GM12872 (cell line): ENCODE measurements at regions not wholly inside any gene's neighbourhood (a gene's known extent, or its start where the extent isn't known, plus 50 kb on each side); places are given as distances from the start of the nearest gene placed in this dataset.

ENCODE experiments used
- TF ChIP-seq, protein P1 (sequence below): IDR thresholded peaks from 3 replicates; pipeline ENCODE4 v1.5.1; 2011; ENCODE audit warnings: low read depth, mild to moderate bottlenecking, low read length, moderate library complexity; ENCODE audit not compliant: insufficient read depth

- TF ChIP-seq, protein P1, sequence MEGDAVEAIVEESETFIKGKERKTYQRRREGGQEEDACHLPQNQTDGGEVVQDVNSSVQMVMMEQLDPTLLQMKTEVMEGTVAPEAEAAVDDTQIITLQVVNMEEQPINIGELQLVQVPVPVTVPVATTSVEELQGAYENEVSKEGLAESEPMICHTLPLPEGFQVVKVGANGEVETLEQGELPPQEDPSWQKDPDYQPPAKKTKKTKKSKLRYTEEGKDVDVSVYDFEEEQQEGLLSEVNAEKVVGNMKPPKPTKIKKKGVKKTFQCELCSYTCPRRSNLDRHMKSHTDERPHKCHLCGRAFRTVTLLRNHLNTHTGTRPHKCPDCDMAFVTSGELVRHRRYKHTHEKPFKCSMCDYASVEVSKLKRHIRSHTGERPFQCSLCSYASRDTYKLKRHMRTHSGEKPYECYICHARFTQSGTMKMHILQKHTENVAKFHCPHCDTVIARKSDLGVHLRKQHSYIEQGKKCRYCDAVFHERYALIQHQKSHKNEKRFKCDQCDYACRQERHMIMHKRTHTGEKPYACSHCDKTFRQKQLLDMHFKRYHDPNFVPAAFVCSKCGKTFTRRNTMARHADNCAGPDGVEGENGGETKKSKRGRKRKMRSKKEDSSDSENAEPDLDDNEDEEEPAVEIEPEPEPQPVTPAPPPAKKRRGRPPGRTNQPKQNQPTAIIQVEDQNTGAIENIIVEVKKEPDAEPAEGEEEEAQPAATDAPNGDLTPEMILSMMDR, result no peak
Measured at GRCh38 chrX:45794323-45794994, 593.8 kb upstream of the DIPK2B start.

DNA sequence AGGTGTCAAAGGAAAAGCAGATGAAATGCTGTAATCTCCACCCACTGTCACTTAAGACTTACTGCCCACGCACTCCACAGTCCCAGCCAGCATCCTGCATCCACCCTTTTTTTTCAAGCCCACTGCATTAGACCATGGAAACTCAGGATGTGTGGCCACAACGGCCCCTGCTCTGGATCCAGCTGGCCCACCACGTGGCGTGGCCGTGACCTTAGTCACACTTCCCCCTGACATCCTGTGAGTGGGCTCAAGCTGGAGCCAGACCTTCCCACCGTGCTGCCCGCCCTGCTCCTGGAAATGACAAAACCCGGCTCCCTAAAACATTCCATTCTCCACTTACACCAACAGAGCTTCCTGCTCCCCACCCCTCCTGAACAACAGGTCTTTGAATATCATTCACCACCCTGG, 588.3 kb upstream of the DIPK2B start:
- TF ChIP-seq, protein P1, result no peak

GRCh38 chrX:45788315-45788714, 587.6 kb upstream of the DIPK2B start:
- TF ChIP-seq, protein P1, result no peak

DNA sequence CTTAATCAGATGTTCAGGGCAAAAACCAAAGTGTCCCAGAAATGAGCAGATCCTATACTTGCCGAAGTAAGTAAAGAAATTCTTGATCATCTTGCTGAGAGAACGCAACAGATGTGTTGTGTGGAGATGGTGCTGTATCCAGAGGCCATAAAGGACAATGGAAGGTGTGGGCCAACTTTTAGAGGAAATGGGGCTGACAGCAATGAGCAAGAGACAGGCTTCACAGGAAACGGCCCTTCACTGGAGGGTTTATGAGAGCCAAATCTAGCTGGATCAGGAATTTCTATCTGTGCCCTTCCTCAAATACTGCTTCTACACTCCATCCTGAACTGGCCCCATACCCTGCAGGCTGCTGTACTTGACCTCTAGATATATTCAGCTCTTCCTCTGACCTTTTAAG, 583.9 kb upstream of the DIPK2B start:
- TF ChIP-seq, protein P1, result no peak

GRCh38 chrX:45783002-45783401, 582.3 kb upstream of the DIPK2B start:
- TF ChIP-seq, protein P1, result no peak

DNA sequence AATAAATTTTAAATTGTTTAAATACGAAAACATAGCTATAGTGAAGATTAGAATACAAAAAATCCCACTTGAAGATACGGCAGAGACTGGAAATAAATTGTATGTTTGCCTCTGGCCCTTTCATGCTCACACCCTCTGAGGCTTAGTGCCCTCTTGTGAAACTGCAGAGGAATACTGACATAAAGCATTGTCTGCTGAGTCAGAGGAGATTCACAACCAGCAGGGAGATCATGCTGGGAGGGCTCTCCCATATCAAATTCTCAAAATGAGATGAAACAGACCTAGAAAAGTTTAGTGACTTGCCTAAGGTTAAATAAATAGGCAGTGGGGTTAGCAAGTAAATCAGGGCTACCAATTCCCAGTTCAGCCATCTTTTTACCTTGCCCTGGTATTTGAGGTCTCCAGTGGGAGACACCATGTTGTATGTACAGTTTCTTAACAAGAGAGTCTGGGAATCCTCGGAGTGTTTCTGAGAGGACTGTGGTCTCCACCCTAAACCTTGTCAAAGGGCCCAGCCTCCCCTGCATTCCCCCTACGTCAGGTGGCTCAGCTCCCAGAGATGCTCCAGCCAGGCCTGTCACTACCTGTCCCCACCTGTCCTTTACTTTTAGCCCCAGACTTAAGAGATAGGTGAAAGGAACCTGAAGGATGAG, 581.4 kb upstream of the DIPK2B start:
- TF ChIP-seq, protein P1, result no peak

- TF ChIP-seq, protein P1, result no peak
Measured at GRCh38 chrX:45778616-45779015, 577.9 kb upstream of the DIPK2B start.
